Heart right ventricle (tissue), 16 donors: ENCODE measurements at regions not wholly inside any gene's neighbourhood (a gene's known extent, or its start where the extent isn't known, plus 50 kb on each side); places are given as distances from the start of the nearest gene placed in this dataset.
"Not testable (repeated sequence)": the region's sequence is repeated elsewhere in the genome, so short reads cannot be mapped to it uniquely, and the experiment has no call there.

ENCODE experiments used
- ATAC-seq, 8 donors: fragments of 200-7000 bp; cut with Tn5 transposase; one replicate each; pipeline ENCODE4 v1.9.1; 2020; ENCODE audit warnings: mild to moderate bottlenecking in 8 of 8, moderate library complexity in 8 of 8, moderate number of reproducible peaks in 1 of 8
- DNase-seq, 2 donors: peaks; one replicate each; pipeline ENCODE4 v3.0.0-alpha.2; 2020
- H3K27ac ChIP-seq, 10 donors: fragments of 200-600 bp; sonication (generic) in 2 of 10; one replicate each; pipeline versions ENCODE4 v1.5.0 to v1.8.0; 2020 to 2022; ENCODE audit warnings: mild to moderate bottlenecking in 3 of 10
- H3K27me3 ChIP-seq, 7 donors: fragments of 200-600 bp; one replicate each; pipeline ENCODE4 v1.8.0; 2021 to 2022; ENCODE audit warnings: mild to moderate bottlenecking in 2 of 7
- H3K36me3 ChIP-seq, 9 donors: fragments of 200-600 bp; sonication (generic) in 1 of 9; one replicate each; pipeline versions ENCODE4 v1.5.0 to v1.8.0; 2020 to 2022; ENCODE audit warnings: mild to moderate bottlenecking in 2 of 9
- H3K4me1 ChIP-seq, 9 donors: fragments of 200-600 bp; sonication (generic) in 1 of 9; one replicate each; pipeline versions ENCODE4 v1.5.0 to v1.8.0; 2020 to 2022; ENCODE audit warnings: mild to moderate bottlenecking in 4 of 9
- H3K4me3 ChIP-seq, 10 donors: fragments of 200-600 bp; sonication (generic) in 2 of 10; one replicate each; pipeline versions ENCODE4 v1.5.0 to v1.8.0; 2020 to 2022; ENCODE audit warnings: mild to moderate bottlenecking in 7 of 10, moderate library complexity in 2 of 10
- H3K9me3 ChIP-seq, 11 donors: fragments of 200-600 bp in 10 of 11; sonication (generic) in 2 of 11; one replicate each; pipeline versions ENCODE4 v1.5.0 to v1.8.0; 2013 to 2022; ENCODE audit warnings: mild to moderate bottlenecking in 2 of 11, control low read depth in 1 of 11, moderate library complexity in 1 of 11
- CTCF ChIP-seq, 9 donors: fragments of 200-600 bp; sonication (generic) in 2 of 9; IDR thresholded peaks; one replicate each; pipeline versions ENCODE4 v1.5.0 to v1.8.0; 2021 to 2022; ENCODE audit warnings: antibody characterized with exemption in 9 of 9, mild to moderate bottlenecking in 5 of 9, moderate library complexity in 1 of 9
- WGBS, 2 donors: extraction: QIAGEN DNeasy Blood & Tissue Kit; methylation state at CpG; one replicate each; pipeline ENCODE4 v1.1.7; 2013; ENCODE audit warnings: inconsistent platforms in 1 of 2; 5-methylcytosine and 5-hydroxymethylcytosine counted together
- intact Hi-C, 10 donors: fragments of 100-400 bp; cut with DNase I; formaldehyde crosslinking; loops; one replicate each; pipeline versions ENCODE4 v1.11.1 to v1.14.2; 2022
- donor health status: Arrhythmogenic right ventricular cardiomyopathy.
- donor health status: ischemic (EF 13 %, LVEDD 7.1; RV severe dilation, severe dysfunction).
- donor health status: healthy with polysubstance abuse.
- donor health status: DM: no; HTN: yes; CAD: no.
- donor health status: DM: no; HTN: no; CAD: no.
- donor health status: ischemic (EF 25% LVEDD 6.9; RV normal size, moderate dysfunction).
- donor health status: ischemic (EF 25% LVEDD 5.7; RV mildly dilated, moderate dysfunction).
- donor health status: healthy.
- donor health status: DM: yes; HTN: yes; CAD: no.
- donor health status: Ischemic cardiomyopathy.
- donor health status: ischemic (EF 35%, LVEDD 5.7; RV mildly dilated, moderate dysfunction).
- donor health status: nonischemic (EF 11% LVEDD 7.7; RV severe dilation, severe dysfunction).
- donor health status: DM: yes; HTN: yes; CAD: no.
- donor health status: PGD.
- donor health status: ischemic (EF 29% LVEDD 5.4; RV normal size, mild dysfunction).
- donor health status: nonischemic (EF 23%, LVEDD 6.1; RV moderate dilation, normal function).

- Histone ChIP-seq H3K4me1 (no peaks in the 10 kb centered on the region), H3K27me3 (no peaks in the 10 kb centered on the region), H3K27ac (no peak overlapping the region), H3K9me3 (peaks cover 0 to 57% (median 15%) of the 10 kb centered on the region in 11 donors), H3K4me3 (no peak overlapping the region), H3K36me3 (no peaks in the 10 kb centered on the region)
- ATAC-seq (no peak), DNase-seq (no peak)
- WGBS, 2 donors: 30 to 47% methylated on average over 1 of the region's 1 CpG
- intact Hi-C loops: no loop called here
- no peak for TF ChIP-seq CTCF (IDR thresholded peaks at IDR 0.05)
Measured at GRCh38 chr4:63986253-63986652, 423.0 kb downstream of the TECRL start.

DNA sequence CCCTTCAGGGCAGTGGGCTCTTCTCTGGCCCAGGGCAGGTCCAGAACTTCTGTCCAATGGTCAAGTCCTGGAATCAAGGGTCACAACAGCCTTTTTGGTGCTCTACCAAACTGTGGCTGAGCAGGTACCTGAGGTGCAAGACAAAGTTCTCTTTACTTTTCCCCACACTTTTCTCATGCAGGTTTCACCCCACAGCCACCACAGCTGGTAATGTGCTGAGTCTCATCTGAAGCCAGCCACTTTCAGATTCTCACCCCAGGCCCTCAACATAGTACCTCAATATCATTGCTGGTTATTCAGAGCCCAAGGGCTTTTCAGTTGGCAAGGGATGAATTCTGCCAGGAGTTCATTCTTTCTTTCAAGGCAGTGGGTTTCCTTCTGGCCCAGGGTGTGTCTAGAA is 426.0 kb downstream of the TECRL start:
- DNase-seq: no peak
- H3K9me3 ChIP-seq: peaks cover 0 to 47% (median 15%) of the 10 kb centered on the region in 11 donors
- H3K27me3 ChIP-seq: no peaks in the 10 kb centered on the region
- H3K27ac ChIP-seq: no peak overlapping the region
- no peaks in the 10 kb centered on the region for H3K4me1 ChIP-seq
- intact Hi-C loops: no loop called here
- no peak for TF ChIP-seq CTCF (IDR thresholded peaks at IDR 0.05)
- no peak overlapping the region for H3K4me3 ChIP-seq
- no peak for ATAC-seq
- no peaks in the 10 kb centered on the region for H3K36me3 ChIP-seq

DNA sequence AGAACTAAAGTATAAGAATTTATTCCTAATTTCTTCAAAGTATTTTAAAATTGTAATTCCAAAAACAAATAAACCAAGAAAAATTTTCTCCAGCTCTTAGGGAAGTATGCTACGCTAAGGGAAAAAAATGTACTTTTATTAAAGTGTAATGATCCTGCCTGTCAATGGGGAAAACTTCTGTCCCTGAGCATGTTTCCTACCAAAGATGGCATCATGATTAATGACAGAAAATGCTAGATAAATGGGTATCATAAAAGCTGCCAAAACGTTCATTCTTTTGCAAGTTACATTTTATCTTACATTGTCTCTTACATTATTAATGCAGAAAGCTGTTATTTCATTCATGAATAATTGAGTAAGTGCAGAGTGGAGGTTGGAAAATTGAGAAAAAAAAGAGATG is 443.4 kb downstream of the TECRL start:
- intact Hi-C loops: no loop called here
- Histone ChIP-seq H3K4me3 (no peak overlapping the region), H3K4me1 (no peaks in the 10 kb centered on the region), H3K27me3 (no peaks in the 10 kb centered on the region), H3K36me3 (no peaks in the 10 kb centered on the region), H3K9me3 (no peaks in the 10 kb centered on the region), H3K27ac (no peak overlapping the region)
- DNase-seq (no peak), ATAC-seq (no peak)
- WGBS, 2 donors: 48 to 58% methylated on average over 2 of the region's 2 CpGs
- TF ChIP-seq CTCF (IDR thresholded peaks at IDR 0.05): no peak

DNA sequence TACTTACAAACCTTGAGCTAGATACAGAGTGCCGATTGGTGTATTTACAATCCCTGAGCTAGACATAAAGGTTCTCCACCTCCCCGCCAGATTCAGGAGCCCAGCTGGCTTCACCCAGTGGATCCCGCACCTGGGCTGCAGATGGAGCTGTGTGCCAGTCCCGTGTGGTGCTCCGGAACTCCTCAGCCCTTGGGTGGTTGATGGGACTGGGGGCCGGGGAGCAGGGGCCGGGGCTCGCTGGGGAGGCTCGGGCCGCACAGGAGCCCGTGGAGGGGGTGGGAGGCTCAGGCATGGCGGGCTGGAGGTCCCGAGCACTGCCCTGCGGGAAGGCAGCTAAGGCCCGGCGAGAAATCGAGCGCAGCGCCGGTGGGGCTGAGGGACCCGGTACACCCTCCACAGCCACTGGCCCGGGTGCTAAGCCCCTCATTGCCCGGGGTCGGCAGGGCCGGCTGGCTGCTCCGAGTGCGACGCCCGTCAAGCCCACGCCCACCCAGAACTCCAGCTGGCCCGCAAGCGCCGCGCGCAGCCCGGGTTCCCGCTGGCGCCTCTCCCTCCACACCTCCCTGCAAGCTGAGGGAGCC is 466.5 kb downstream of the TECRL start:
- DNase-seq, ATAC-seq, intact Hi-C loops: not testable (repeated sequence)

GRCh38 chr4:63937961-63938360 is 471.3 kb downstream of the TECRL start:
- DNase-seq: no peak
- peak in 6 of 8 donors; percentile 46 to 87 (median 48) for ATAC-seq
- no peak for TF ChIP-seq CTCF (IDR thresholded peaks at IDR 0.05)
- Histone ChIP-seq H3K4me1 (no peaks in the 10 kb centered on the region), H3K4me3 (peak overlapping the region in 6 of 10 donors; percentile 3 to 34 (median 18)), H3K27me3 (no peaks in the 10 kb centered on the region), H3K9me3 (no peaks in the 10 kb centered on the region), H3K27ac (peak overlapping the region in 2 of 10 donors; percentile 4 to 19), H3K36me3 (no peaks in the 10 kb centered on the region)
- WGBS, 2 donors: 46 to 48% methylated on average over 4 of the region's 4 CpGs
- intact Hi-C loops: no loop called here

More for the DNA sequence above, 466.5 kb downstream of the TECRL start:
- H3K36me3 ChIP-seq, H3K27ac ChIP-seq, H3K4me1 ChIP-seq, H3K27me3 ChIP-seq, H3K4me3 ChIP-seq, H3K9me3 ChIP-seq: not testable (repeated sequence)
- 93 to 97% methylated on average over 26 to 38 of the region's 38 CpGs for WGBS, 2 donors
